Fibroblast of the aortic adventitia (primary cell): ENCODE measurements at regions not wholly inside any gene's neighbourhood (a gene's known extent, or its start where the extent isn't known, plus 50 kb on each side); places are given as distances from the start of the nearest gene placed in this dataset.

ENCODE experiments used
- DNase-seq: peaks from one replicate; pipeline ENCODE4 v3.0.0-alpha.2; 2010; ENCODE audit warnings: low read depth
- H3K4me3 ChIP-seq: 2 replicates; pipeline ENCODE4 v1.5.1; 2011; ENCODE audit warnings: low read depth, mild to moderate bottlenecking, control low read depth, low read length, moderate library complexity
- TF ChIP-seq, protein P1 (sequence below): IDR thresholded peaks from 2 replicates; pipeline ENCODE4 v1.5.1; 2011; ENCODE audit warnings: mild to moderate bottlenecking, low read length, control low read depth, inconsistent platforms; ENCODE audit not compliant: insufficient read depth

- DNase-seq, result no peak
- H3K4me3 ChIP-seq, result no peak overlapping the region
- TF ChIP-seq, protein P1, sequence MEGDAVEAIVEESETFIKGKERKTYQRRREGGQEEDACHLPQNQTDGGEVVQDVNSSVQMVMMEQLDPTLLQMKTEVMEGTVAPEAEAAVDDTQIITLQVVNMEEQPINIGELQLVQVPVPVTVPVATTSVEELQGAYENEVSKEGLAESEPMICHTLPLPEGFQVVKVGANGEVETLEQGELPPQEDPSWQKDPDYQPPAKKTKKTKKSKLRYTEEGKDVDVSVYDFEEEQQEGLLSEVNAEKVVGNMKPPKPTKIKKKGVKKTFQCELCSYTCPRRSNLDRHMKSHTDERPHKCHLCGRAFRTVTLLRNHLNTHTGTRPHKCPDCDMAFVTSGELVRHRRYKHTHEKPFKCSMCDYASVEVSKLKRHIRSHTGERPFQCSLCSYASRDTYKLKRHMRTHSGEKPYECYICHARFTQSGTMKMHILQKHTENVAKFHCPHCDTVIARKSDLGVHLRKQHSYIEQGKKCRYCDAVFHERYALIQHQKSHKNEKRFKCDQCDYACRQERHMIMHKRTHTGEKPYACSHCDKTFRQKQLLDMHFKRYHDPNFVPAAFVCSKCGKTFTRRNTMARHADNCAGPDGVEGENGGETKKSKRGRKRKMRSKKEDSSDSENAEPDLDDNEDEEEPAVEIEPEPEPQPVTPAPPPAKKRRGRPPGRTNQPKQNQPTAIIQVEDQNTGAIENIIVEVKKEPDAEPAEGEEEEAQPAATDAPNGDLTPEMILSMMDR, result no peak
These were observed 296.5 kb downstream of the SI start for GRCh38 chr3:164781755-164782154.

DNA sequence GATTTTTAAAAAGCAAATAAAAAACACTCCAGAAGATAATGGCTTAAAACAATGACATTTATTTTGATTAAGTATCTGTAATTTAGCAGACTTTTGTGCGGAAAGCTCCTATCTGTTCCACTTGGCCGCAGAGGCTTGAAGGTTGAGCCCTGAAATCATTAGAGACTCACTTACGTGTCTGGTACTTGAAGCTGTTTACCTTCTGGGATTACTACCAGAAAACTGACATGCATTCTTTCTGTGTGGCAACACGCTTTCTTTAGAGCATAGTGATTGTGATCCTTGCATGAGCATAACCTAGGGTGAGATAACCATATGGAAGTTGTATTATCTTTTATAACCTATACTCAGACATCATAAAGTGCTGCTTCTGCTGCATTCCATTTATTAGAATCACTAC lies 298.5 kb downstream of the SI start:
- TF ChIP-seq, protein P1, result no peak
- H3K4me3 ChIP-seq, result no peak overlapping the region
- no peak for DNase-seq

DNA sequence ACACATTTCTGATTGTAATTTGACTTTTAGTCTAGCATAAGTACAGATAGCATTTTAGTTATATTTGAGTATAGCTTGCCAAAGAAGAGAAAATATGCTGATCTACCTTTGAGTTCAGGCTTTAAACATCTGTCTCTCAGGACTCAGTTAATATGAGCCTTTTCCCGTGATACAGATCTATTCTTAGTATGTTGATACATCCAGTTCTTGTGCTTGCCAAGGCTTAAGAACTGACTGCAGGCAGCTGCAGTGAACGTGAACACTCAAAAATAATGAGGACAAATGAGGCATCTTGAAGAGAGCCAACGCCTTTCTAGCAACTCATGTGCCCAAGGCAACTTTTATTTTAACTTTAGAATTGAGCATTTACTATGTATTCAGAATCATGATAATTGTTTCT lies 325.5 kb downstream of the SI start:
- TF ChIP-seq, protein P1, result no peak
- H3K4me3 ChIP-seq, result no peak overlapping the region
- DNase-seq, result no peak

DNA sequence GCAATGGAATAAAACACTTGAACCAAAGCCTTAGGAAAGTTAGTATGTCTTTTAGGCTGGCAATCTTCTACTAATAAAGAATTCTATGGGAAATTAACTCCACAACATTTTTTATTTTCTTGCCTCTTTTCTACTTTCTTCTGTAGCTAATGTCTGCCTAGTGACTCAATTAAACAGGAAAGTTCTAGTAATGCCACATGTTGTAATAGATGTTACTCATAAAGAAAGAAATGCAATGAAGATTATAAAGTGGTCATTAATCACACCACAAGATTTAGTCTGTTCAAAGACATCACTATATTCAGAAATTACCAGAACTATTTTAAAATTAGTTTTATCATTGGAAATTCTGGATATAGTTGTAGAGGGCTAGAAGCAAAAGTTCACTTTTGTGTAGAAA lies 329.7 kb downstream of the SI start:
- TF ChIP-seq, protein P1, result no peak
- no peak overlapping the region for H3K4me3 ChIP-seq
- no peak for DNase-seq

DNA sequence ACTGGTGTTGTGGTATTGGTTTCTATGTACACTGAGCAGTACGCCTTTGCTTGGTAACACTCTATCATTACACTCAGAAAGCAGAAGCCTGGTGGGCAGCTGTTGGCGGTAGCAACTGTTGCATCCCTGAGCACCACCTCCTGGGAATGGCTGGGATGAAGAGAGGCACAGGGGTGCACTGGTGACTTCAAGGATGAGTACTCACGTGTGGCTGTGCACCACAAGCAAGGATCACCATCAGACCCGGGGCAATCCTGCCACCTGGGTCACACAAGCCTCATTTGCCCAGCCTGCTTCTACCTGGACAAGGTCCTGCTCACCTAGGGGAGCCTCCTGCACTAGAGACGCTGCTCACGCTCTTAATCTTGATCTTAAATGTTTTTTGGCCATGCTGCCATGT lies 336.4 kb downstream of the SI start:
- H3K4me3 ChIP-seq, result no peak overlapping the region
- no peak for DNase-seq
- TF ChIP-seq, protein P1, result no peak

DNA sequence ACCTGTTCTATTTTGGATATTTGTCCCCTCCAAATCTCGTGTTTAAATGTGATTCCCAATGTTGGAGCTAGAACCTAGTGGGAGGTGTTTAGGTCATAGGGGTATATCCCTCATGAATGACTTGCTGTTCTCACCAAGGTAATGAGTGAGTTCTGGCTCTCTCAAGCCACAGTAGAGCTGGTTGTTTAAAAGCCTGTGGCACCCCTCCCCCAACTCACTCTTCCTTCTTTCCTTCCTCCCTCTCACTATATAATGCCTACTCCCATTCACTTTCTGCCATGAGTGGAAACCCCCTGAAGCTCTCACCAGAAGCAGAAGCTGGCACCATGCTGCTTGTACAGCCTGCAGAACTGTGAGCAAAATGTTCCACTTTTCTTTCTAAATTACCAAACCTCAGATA lies 341.1 kb downstream of the SI start:
- TF ChIP-seq, protein P1, result no peak
- H3K4me3 ChIP-seq, result no peak overlapping the region
- DNase-seq, result no peak

GRCh38 chr3:164732166-164732565 lies 346.1 kb downstream of the SI start:
- no peak overlapping the region for H3K4me3 ChIP-seq
- TF ChIP-seq, protein P1, result no peak
- no peak for DNase-seq
